ENCODE measurements at regions not wholly inside any gene's neighbourhood (a gene's known extent, or its start where the extent isn't known, plus 50 kb on each side); places are given as distances from the start of the nearest gene placed in this dataset.
"Not testable (repeated sequence)": the region's sequence is repeated elsewhere in the genome, so short reads cannot be mapped to it uniquely, and the experiment has no call there.

GRCh38 chr12:126982707-126983106 lies 1284.3 kb upstream of the TMEM132C start:
- TF ChIP-seq EZH2 (IDR thresholded peaks at IDR 0.05; ENCODE audit: borderline replicate concordance, insufficient read depth, low read depth, low read length, poor library complexity, severe bottlenecking) (no peak), CTCF (IDR thresholded peaks at IDR 0.05) (no peak)

GRCh38 chr12:126983735-126984134 lies 1283.2 kb upstream of the TMEM132C start:
- H4K20me1 ChIP-seq (ENCODE audit: control insufficient read depth, insufficient read depth, low read length, poor library complexity, severe bottlenecking); H3K27me3 Mint-ChIP-seq; DNase-seq; H3K4me1 ChIP-seq (ENCODE audit: control insufficient read depth in 2 of 2, insufficient read depth in 2 of 2, low read length in 2 of 2); H3K27me3 ChIP-seq (replicated peaks in 1 of 4; ENCODE audit: control extremely low read depth in 1 of 4, control insufficient read depth in 3 of 4, insufficient read depth in 4 of 4, low read length in 3 of 4); H3K27ac Mint-ChIP-seq; H3K36me3 ChIP-seq (replicated peaks in 1 of 2; ENCODE audit: control extremely low read depth in 1 of 2, control insufficient read depth in 1 of 2, extremely low read depth in 1 of 2, insufficient read depth in 2 of 2, low read length in 1 of 2); H3K4me3 Mint-ChIP-seq; POLR2A ChIA-PET; H3K9me3 ChIP-seq (ENCODE audit: control extremely low read depth in 1 of 3, control insufficient read depth in 2 of 3, insufficient read depth in 1 of 3, low read length in 2 of 3); H3K4me1 Mint-ChIP-seq; H3K4me3 ChIP-seq (ENCODE audit: control extremely low read depth in 1 of 5, extremely low read depth in 1 of 5, insufficient read depth in 1 of 5, low read depth in 2 of 5, low read length in 4 of 5); CTCF ChIA-PET; H3K27ac ChIP-seq (ENCODE audit: low read length in 2 of 2); H3K79me2 ChIP-seq (ENCODE audit: control insufficient read depth, insufficient read depth, low read length); ATAC-seq (ENCODE audit: low read depth); H3K4me2 ChIP-seq (replicated peaks; ENCODE audit: low read depth, low read length, poor library complexity, severe bottlenecking); H2AFZ ChIP-seq (ENCODE audit: insufficient read depth, low read depth, low read length, poor library complexity, severe bottlenecking); H3K9ac ChIP-seq (ENCODE audit: low read length); intact Hi-C loops (cut with micrococcal nuclease): not testable (repeated sequence)
- WGBS (ENCODE audit: insufficient coverage): 71% methylated on average over 1 of the region's 2 CpGs
- H3K9me3 Mint-ChIP-seq (ENCODE audit: insufficient read depth): peaks cover 12% of the 10 kb centered on the region

More at GRCh38 chr12:126982707-126983106, 1284.3 kb upstream of the TMEM132C start:
- peaks cover 12% of the 10 kb centered on the region for H3K9me3 Mint-ChIP-seq (ENCODE audit: insufficient read depth)
- no peak overlapping the region for H3K27ac Mint-ChIP-seq
- WGBS (ENCODE audit: insufficient coverage): no CpG with 5 or more reads among the region's 1 CpG
- Histone ChIP-seq H2AFZ (ENCODE audit: insufficient read depth, low read depth, low read length, poor library complexity, severe bottlenecking) (no peak overlapping the region), H3K9me3 (ENCODE audit: control extremely low read depth in 1 of 3, control insufficient read depth in 2 of 3, insufficient read depth in 1 of 3, low read length in 2 of 3) (peaks cover 0 to 8% (median 3%) of the 10 kb centered on the region in 3 donors), H3K36me3 (replicated peaks in 1 of 2; ENCODE audit: control extremely low read depth in 1 of 2, control insufficient read depth in 1 of 2, extremely low read depth in 1 of 2, insufficient read depth in 2 of 2, low read length in 1 of 2) (no peaks in the 10 kb centered on the region), H4K20me1 (ENCODE audit: control insufficient read depth, insufficient read depth, low read length, poor library complexity, severe bottlenecking) (no peaks in the 10 kb centered on the region), H3K27ac (ENCODE audit: low read length in 2 of 2) (no peak overlapping the region), H3K27me3 (replicated peaks in 1 of 4; ENCODE audit: control extremely low read depth in 1 of 4, control insufficient read depth in 3 of 4, insufficient read depth in 4 of 4, low read length in 3 of 4) (no peaks in the 10 kb centered on the region), H3K4me3 (ENCODE audit: control extremely low read depth in 1 of 5, extremely low read depth in 1 of 5, insufficient read depth in 1 of 5, low read depth in 2 of 5, low read length in 4 of 5) (no peak overlapping the region), H3K4me1 (ENCODE audit: control insufficient read depth in 2 of 2, insufficient read depth in 2 of 2, low read length in 2 of 2) (no peaks in the 10 kb centered on the region), H3K4me2 (replicated peaks; ENCODE audit: low read depth, low read length, poor library complexity, severe bottlenecking) (no peak overlapping the region), H3K79me2 (ENCODE audit: control insufficient read depth, insufficient read depth, low read length) (no peaks in the 10 kb centered on the region), H3K9ac (ENCODE audit: low read length) (no peak overlapping the region)
- H3K4me1 Mint-ChIP-seq: no peaks in the 10 kb centered on the region
- intact Hi-C loops (cut with micrococcal nuclease): no loop called here
- CTCF ChIA-PET: no interaction called here
- DNase-seq (no peak), ATAC-seq (ENCODE audit: low read depth) (no peak)
- H3K4me3 Mint-ChIP-seq: no peak overlapping the region
- POLR2A ChIA-PET: no interaction called here
- no peaks in the 10 kb centered on the region for H3K27me3 Mint-ChIP-seq

GRCh38 chr12:126985663-126986062 lies 1281.3 kb upstream of the TMEM132C start:
- DNase-seq; H3K27me3 Mint-ChIP-seq; H3K27me3 ChIP-seq (replicated peaks in 1 of 4; ENCODE audit: control extremely low read depth in 1 of 4, control insufficient read depth in 3 of 4, insufficient read depth in 4 of 4, low read length in 3 of 4); H3K9me3 ChIP-seq (ENCODE audit: control extremely low read depth in 1 of 3, control insufficient read depth in 2 of 3, insufficient read depth in 1 of 3, low read length in 2 of 3); intact Hi-C loops (cut with micrococcal nuclease); POLR2A ChIA-PET; CTCF ChIA-PET; H3K36me3 ChIP-seq (replicated peaks in 1 of 2; ENCODE audit: control extremely low read depth in 1 of 2, control insufficient read depth in 1 of 2, extremely low read depth in 1 of 2, insufficient read depth in 2 of 2, low read length in 1 of 2); H3K27ac Mint-ChIP-seq; H3K4me3 Mint-ChIP-seq; H3K4me2 ChIP-seq (replicated peaks; ENCODE audit: low read depth, low read length, poor library complexity, severe bottlenecking); H3K27ac ChIP-seq (ENCODE audit: low read length in 2 of 2); H2AFZ ChIP-seq (ENCODE audit: insufficient read depth, low read depth, low read length, poor library complexity, severe bottlenecking); H3K4me3 ChIP-seq (ENCODE audit: control extremely low read depth in 1 of 5, extremely low read depth in 1 of 5, insufficient read depth in 1 of 5, low read depth in 2 of 5, low read length in 4 of 5); H3K79me2 ChIP-seq (ENCODE audit: control insufficient read depth, insufficient read depth, low read length); H3K9ac ChIP-seq (ENCODE audit: low read length); ATAC-seq (ENCODE audit: low read depth); H4K20me1 ChIP-seq (ENCODE audit: control insufficient read depth, insufficient read depth, low read length, poor library complexity, severe bottlenecking); H3K4me1 ChIP-seq (ENCODE audit: control insufficient read depth in 2 of 2, insufficient read depth in 2 of 2, low read length in 2 of 2); H3K4me1 Mint-ChIP-seq: not testable (repeated sequence)
- H3K9me3 Mint-ChIP-seq (ENCODE audit: insufficient read depth): peaks cover 12% of the 10 kb centered on the region

Measured in B cell (primary cell).